GM21529 (cell line): ENCODE measurements at regions not wholly inside any gene's neighbourhood (a gene's known extent, or its start where the extent isn't known, plus 50 kb on each side); places are given as distances from the start of the nearest gene placed in this dataset.
"Not testable (repeated sequence)": the region's sequence is repeated elsewhere in the genome, so short reads cannot be mapped to it uniquely, and the experiment has no call there.

ENCODE experiments used
- ATAC-seq: cut with Tn5 transposase; IDR thresholded peaks from one replicate; pipeline ENCODE4 v1.9.1; 2021; ENCODE audit not compliant: unreplicated experiment

DNA sequence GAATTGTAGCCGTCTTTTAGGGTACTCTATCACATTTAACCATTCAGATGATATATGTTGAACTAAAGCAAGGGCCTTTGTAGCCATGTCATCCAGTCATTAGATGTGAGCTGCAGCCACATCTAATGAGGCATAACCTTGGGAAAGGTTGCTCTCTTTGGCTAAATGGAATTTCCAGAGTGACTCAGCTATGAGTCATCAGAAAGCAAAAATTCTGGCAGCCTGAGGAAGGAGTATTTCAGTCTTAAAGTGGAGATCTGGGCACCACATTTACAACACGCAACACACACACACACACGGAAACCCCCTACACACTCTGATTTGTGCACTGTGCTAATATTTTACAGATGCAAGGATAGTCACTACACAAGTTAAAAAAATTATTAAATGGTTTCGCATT, 176.9 kb upstream of the ZWINT start:
- ATAC-seq, result no peak

DNA sequence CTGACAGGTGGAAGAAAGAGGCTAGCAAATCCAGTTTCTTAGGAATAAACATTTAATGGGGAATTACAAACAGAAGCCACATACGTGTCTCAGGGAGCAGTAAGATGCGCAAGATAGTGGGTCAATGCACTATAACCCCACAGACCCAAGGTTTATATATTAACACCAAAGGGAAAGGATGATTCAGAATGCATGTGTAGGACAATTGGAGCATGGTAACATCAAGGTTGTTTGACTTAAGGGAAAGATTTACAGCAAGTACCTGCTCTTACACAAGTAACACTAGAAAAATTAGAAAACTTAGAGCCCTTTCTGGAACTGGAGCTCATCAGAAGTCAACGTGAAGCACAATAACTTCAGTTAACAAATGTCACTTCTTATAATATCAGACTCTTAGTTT, 161.1 kb upstream of the ZWINT start:
- ATAC-seq, result no peak

DNA sequence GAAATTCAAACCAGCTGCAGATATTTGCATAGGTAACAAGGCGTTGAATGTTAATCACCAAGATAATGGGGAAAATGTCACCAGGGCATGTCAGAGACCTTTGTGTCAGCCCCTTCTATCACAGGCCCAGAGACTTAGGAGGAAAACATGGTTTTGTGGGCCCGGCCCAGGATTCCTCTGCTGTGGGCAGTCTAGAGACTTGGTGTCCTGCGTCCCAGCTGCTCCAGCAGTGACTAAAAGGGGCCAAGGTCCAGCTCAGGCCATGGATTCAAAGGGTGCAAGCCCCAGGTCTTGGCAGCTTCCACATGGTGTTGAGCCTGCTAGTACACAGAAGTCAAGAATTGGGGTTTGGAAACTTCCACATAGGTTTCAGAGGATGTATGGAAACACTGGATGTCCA, 147.5 kb upstream of the ZWINT start:
- ATAC-seq, result no peak

DNA sequence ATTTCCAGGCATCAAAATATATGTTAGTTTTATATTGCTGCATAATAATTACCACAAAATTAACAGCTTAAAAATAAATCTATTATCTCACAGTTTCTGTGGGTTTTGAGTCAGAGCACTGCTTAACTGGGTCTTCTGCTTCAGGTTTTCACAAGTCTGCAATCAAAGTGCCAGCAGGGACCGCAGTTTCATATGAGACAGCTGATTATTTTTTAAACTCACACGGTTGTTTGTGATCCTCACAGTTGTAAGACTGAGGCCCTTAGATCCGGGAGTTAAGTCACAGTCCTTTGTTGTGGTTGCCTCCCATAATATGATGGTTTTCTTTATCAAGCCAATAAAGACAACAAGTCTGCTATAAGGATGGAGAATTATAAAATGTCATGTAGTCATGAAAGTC, 146.0 kb upstream of the ZWINT start:
- ATAC-seq, result no peak

DNA sequence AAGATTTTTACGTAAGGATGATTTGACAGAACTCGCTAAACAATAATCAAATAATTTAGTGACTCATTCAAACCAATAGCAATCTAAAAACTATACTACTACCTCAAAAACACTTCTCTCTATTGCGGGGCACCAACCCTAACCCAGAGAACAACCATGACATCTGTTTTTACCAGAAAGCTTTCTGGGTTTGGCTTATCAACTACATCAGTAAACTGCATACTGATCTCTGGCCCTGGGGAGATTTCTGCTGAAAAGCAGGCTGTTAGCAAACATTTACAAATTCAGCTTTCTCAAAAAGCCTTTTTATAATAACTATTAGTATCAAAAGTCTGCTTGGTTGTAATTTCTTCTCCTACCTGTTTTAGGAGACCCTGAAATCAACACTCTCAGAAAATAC, 144.5 kb upstream of the ZWINT start:
- ATAC-seq, result no peak

DNA sequence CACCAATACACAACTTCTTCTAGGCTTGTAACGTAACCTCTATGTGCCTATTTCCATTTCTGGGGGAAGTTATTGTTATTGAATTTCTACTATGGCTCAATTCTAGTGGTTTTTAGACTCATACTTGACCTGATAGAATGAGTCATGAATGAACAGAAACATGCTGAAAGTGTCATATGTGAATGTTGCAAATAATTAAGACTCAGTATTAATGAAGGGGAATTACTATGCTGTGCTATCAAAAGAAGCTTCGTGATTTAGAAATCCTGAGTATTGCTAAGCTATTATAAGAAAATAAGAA, 135.1 kb upstream of the ZWINT start:
- ATAC-seq, result no peak

DNA sequence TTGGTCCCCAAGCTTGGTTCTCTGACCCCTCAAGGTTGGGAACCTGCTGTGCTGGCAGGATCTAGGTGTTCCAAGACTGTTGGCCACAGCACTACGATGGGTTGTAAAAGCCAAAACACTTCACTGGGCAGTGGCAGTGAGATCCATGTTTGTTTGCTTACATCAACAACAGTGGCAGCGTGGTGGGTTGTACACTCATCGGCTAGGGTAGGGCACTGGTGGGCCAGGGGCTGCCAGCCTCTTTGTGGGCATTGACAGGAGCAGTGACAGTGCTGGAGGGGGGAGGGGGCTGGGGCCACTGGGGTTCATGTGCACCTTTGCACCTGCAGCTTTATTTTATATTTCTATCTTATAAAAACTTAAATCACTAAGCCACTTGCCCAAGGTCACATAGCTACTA, 126.7 kb upstream of the ZWINT start:
- ATAC-seq, result no peak

DNA sequence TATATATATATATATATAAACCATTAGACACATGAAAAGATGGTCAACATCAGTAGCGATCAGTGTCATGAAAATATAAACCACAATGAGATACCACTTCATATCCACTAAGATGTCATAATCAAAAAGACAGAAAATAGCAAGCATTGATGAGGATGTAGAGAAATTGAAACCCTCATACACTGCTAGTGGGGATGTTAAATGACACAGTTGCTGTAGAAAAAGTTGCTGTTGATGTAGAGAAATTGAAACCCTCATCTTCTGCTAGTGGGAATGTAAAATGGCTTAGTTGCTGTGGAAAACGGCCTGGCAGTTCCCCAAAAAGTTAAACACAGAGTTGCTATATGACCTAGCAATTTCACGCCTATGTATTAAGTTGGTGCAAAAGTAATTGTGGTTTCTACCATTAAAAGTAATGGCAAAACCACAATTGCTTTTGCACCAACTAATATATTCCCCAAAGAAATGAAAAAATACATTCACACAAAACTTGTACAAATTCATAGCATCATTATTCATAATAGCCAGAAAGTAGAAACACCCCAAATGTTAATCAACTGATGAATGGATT, 120.5 kb upstream of the ZWINT start:
- ATAC-seq, result no peak

DNA sequence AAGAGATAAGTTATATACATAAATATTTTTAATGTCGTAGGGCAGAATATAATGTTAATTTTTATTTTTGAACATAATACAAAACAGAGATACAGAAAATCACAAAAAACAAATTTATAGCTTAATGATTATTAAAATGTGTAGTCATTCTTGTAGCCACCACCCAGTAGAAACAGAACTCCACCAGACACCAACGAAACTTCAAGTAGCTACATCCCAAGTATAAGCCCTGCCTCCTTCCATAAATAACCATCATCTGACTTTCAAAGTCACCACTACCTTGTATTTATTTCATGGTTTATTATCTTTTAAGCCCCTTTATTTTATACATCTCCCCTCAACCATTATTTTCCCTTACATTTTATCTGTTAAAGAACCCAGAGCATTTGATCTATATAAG, 111.9 kb upstream of the ZWINT start:
- no peak for ATAC-seq

DNA sequence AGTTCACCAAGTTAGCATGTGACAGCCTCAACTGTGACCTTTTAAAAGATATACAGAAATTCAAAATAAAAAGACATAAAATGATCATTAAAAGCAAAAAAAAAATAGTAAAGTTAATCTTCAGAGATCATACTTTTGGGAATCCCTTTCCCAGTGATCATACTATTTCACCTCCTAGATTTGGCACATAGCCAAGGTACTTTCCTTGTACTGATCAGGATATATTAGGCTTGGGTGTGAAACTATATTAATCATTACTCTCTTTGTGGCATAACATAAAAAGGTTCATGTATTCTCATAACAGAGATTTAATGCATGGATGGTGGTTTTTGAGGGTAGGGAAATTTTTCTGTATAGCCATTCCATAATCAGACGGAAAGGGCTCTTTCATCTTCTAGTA, 109.6 kb upstream of the ZWINT start:
- ATAC-seq, result no peak

DNA sequence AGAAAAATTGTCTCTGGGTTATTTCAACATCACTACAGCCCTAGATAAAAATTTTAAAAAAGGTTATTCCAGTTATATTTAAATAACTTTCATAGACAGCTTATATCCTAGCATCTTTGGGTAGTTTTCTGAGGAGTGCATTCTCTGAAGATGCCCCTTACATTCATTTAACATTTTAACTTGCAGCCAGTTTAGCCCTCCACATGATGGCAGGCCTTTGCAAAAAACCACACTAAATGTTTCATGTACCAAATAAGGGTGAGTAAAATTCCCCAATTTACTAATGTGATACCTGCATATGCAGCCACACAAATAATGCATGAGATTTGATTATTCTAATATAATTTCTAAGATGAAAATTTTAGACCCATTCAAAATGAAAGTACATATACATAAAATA, 108.4 kb upstream of the ZWINT start:
- ATAC-seq, result no peak

DNA sequence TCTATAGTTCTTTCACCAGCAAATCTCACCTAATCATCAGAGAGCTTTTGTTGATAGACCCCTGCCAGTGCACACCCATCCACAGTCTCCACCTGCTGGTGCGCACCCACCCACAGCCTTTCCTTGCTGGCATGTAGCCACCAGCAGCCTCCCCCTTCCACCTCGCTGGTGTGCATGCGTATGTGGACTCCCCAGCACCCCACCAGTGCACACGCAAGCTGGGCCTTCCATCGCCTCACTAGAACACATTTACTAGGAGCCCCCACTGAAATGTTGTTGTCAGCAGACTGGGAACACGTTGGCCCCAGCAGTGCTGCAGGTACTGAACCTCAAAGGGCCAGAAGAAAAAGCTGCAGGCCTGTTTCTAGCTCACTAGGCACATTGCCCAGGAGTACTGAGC, 104.9 kb upstream of the ZWINT start:
- no peak for ATAC-seq

DNA sequence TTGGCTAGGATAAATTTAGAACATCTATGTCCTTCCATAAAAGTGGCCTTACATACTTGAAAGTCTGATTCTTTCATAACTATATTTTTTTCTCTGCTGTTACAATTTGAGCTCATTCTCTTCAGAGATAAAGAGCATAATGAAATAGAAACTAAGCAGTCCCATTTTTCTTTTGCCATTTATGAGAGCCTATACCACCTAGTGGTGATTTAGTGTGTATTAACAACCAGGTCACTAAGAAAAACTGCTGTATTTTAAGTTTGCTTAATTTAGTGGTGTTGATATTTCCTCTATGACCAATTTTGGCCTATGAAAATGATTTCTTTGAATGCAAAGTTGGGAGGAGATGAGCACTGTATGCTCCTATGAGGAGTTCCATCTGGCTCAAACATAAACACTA, 88.7 kb upstream of the ZWINT start:
- ATAC-seq, result no peak

DNA sequence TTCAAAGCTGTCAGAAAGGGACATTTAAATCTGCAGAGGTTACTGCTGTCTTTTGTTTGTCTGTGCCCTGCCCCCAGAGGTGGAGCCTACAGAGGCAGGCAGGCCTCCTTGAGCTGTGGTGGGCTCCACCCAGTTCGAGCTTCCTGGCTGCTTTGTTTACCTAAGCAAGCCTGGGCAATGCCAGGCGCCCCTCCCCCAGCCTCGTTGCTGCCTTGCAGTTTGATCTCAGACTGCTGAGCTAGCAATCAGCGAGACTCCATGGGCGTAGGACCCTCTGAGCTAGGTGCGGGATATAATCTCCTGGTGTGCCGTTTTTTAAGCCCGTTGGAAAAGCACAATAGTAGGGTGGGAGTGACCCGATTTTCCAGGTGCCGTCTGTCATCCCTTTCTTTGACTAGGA, 86.6 kb upstream of the ZWINT start:
- not testable (repeated sequence) for ATAC-seq

DNA sequence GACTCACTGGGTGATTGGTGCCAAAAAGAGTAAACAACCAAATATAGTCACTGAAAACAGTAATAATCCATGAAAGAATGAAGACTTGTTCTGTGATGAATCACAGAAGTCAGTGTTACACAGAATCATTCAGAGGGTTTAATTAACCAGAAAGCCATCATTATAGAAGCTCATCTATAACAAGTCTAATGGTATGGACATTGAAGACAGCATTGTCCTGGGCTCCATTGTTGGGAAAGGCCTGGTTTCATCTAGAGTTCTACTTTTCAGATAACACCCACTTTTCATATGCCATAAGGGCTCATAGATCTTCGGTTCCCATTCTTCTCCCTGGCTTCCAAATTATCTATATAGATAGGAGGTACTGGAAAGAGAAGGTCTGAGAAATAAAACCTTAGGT, 80.3 kb upstream of the ZWINT start:
- ATAC-seq, result not testable (repeated sequence)
